A549 (cell line): ENCODE measurements at regions not wholly inside any gene's neighbourhood (a gene's known extent, or its start where the extent isn't known, plus 50 kb on each side); places are given as distances from the start of the nearest gene placed in this dataset.

Source experiments
- POLR2A ChIP-seq: IDR thresholded peaks from 2 replicates; pipeline ENCODE4 v1.6.1; 2012; ENCODE audit warnings: mild to moderate bottlenecking, low read length
- POLR2AphosphoS2 ChIP-seq: conservative IDR thresholded peaks from 2 replicates; pipeline ENCODE4 v1.6.1; 2012; ENCODE audit warnings: low read length, improper control_type of control experiment, inconsistent platforms
- SMC3 ChIP-seq: fragments of >200 bp; sonication (Bioruptor Twin); formaldehyde crosslinking; IDR thresholded peaks from 3 replicates; pipeline ENCODE4 v1.6.1; 2018; ENCODE audit warnings: inconsistent platforms
- USF2 ChIP-seq: fragments of 450-650 bp; IDR thresholded peaks from 2 replicates; pipeline ENCODE4 v1.6.1; 2014; ENCODE audit warnings: antibody characterized with exemption
- TF ChIP-seq, protein P1 (sequence below): fragments of >200 bp; sonication (Bioruptor Twin); formaldehyde crosslinking; IDR thresholded peaks from 3 replicates; pipeline ENCODE4 v1.5.1; 2016
- TF ChIP-seq, protein P2 (sequence below): IDR thresholded peaks from 2 replicates; pipeline ENCODE4 v1.6.1; 2012

DNA sequence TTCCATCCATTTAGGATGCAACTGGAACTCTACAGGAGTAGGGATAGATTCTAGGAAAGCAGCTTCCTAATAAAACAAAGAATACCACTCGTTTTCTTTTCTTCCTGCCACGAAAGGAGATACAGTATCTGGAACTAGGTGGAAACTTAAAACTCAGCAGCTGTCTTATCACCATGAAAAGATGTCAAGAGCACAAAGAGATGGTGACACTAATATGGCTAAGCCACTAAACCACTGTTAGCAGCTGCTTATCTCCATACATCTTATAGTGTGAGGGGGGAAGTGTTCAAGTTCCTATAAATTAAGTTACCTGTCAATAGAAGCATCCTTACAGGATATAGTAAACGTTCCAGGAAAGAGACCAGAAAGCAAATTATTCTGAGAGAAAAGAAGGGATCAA, 162.5 kb downstream of the TYW3 start:
- TF ChIP-seq, protein P1, sequence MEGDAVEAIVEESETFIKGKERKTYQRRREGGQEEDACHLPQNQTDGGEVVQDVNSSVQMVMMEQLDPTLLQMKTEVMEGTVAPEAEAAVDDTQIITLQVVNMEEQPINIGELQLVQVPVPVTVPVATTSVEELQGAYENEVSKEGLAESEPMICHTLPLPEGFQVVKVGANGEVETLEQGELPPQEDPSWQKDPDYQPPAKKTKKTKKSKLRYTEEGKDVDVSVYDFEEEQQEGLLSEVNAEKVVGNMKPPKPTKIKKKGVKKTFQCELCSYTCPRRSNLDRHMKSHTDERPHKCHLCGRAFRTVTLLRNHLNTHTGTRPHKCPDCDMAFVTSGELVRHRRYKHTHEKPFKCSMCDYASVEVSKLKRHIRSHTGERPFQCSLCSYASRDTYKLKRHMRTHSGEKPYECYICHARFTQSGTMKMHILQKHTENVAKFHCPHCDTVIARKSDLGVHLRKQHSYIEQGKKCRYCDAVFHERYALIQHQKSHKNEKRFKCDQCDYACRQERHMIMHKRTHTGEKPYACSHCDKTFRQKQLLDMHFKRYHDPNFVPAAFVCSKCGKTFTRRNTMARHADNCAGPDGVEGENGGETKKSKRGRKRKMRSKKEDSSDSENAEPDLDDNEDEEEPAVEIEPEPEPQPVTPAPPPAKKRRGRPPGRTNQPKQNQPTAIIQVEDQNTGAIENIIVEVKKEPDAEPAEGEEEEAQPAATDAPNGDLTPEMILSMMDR, result no peak
- TF ChIP-seq POLR2AphosphoS2 (no peak), POLR2A (no peak), SMC3 (no peak), USF2 (no peak)
- TF ChIP-seq, protein P2, sequence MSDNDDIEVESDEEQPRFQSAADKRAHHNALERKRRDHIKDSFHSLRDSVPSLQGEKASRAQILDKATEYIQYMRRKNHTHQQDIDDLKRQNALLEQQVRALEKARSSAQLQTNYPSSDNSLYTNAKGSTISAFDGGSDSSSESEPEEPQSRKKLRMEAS, result no peak
